SK-MEL-5 (cell line): ENCODE measurements at regions not wholly inside any gene's neighbourhood (a gene's known extent, or its start where the extent isn't known, plus 50 kb on each side); places are given as distances from the start of the nearest gene placed in this dataset.

Experiments used
- DNase-seq: peaks from one replicate; pipeline ENCODE4 v3.0.0-alpha.2; 2016; ENCODE audit warnings: low read depth, low spot score
- in situ Hi-C: cut with HindIII; loops from 2 replicates; pipeline ENCODE4 v1.10.0; 2016; ENCODE audit warnings: low sequenced_read_pairs, high pct_unique_total_duplicates, low pct_unique_long_range_greater_than_20kb

- in situ Hi-C loops, result no loop called here
- DNase-seq, result no peak
Measured at GRCh38 chr5:2024986-2025721, 142.4 kb upstream of the IRX4 start.

GRCh38 chr5:2023196-2023595 is 140.5 kb upstream of the IRX4 start:
- no peak for DNase-seq
- in situ Hi-C loops, result no loop called here

- in situ Hi-C loops, result no loop called here
- DNase-seq, result no peak
Measured at GRCh38 chr5:2022436-2022835, 139.7 kb upstream of the IRX4 start.

- in situ Hi-C loops, result no loop called here
- DNase-seq, result no peak
Measured at GRCh38 chr5:2021484-2022176, 138.9 kb upstream of the IRX4 start.

GRCh38 chr5:2020730-2021129 is 138.0 kb upstream of the IRX4 start:
- in situ Hi-C loops, result no loop called here
- DNase-seq, result no peak

DNA sequence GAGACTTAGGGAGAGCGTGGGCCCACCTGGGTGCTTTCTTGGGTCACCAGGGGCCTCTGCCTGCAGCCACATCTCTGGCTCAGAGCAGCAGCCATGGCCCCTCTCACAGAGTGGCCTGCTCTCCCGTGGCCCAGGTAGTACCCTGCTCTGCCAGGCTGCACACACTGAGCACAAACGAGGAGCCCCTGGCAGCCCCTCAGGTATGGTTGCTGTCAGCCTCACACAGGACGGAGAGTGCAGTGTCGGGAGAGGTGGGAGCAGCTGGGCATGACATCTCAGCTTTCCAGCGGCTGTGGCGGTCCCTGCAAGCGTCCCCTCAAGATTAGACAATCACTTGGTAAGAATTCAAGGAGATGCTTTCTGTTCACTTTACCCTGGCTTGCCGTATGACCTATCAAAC is 137.0 kb upstream of the IRX4 start:
- in situ Hi-C loops, result no loop called here
- DNase-seq, result no peak

DNA sequence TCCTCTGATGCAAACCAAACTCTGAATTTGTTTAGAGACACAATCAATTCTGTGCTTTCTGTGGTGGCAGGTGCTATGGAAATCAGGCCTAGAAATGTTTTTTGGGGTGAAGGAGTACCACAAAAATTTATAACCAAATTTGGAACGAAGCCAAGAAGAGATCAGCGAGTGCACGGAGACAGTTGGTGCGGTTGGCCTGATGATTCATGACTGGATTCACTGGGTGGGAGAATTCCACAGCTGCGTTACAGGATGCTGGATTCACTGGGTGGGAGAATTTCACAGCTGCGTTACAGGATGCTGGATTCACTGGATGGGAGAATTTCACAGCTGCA is 135.6 kb upstream of the IRX4 start:
- no peak for DNase-seq
- in situ Hi-C loops, result no loop called here

GRCh38 chr5:2017540-2018389 is 135.0 kb upstream of the IRX4 start:
- in situ Hi-C loops, result no loop called here
- peak; percentile 74 for DNase-seq

DNA sequence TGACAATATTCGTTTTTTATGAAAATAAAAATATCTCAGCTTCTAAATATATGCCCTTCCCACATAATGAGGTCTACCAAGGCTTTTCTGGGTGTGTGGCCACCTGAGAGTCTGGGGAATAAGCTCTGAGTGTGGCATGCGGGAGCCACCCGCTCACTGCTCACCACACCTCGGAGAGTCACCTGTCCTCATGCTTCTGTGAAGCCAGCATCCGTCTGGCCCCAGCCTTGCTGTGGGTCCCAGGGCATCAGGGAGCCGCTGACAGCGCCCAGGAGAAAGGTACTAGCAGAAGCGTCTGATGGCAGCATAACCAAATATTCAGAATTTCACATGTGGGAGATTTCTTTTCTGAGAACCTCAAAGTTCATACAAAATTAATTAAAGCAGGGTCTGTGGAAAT is 133.2 kb upstream of the IRX4 start:
- no peak for DNase-seq
- in situ Hi-C loops, result no loop called here

- in situ Hi-C loops, result no loop called here
- DNase-seq, result peak; percentile 25
Measured at GRCh38 chr5:2015124-2015848, 132.6 kb upstream of the IRX4 start.

DNA sequence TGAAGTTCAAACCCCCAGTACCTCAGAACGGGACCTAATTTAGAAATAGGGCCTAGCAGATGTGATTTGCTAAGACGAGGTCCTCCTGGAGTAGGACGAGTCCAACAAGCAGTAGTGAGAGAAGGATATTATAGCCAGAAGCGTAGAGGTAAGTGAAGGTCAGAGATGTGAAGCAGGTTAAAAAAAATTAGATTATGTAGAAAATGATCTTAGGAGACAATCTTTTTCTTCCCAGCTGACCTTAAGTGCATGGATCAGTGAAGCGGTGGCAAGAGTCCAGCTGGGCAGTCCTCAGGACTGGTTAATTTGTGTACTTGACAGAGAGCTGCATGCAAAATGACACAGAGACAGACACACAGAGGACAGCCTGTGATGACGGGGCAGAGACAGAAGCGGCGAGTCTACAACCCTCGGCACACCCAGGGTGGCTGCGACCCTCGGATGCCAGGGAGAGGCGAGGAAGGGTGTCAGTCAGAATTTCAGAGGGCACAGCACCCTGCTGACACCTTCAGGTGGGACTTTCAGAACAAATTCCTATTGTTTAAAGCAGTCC is 131.4 kb upstream of the IRX4 start:
- in situ Hi-C loops, result no loop called here

DNA sequence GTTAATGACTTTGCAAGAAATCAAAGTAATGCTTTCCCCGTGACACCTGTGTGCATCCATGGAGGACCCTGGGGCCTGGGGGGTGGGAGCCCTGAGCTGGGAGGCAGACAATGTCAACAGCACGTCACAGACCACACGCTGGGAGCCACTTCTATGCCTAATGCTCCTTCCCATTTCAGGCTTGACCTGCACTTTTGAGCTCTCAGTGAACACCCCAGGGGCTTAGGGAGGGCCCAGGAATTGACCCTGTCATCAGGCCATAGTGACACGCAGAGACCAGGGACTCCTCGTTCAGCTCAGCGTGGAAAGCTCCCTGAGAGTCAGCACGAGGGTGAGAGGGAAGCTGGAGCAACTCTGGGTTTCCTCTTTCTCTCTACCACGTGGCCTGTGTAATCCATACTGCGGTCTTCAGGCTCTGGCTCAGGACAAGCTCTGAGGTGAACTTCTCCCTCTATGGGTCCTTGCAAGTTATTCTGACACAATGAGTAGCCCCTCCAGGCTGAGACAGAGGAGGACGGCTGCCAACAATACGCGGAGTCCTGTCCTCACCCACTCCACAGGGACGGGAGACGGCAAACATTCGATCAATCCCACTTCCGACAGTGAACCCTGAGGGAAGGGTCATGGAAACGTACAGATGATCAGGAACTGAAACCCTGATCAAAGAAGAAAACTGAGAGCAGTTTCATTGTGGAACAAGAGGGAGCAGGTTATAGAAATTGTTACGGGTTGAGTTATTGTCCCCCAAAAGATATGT is 130.8 kb upstream of the IRX4 start:
- DNase-seq, result no peak
- in situ Hi-C loops, result no loop called here

More for the DNA sequence above, 131.4 kb upstream of the IRX4 start:
- DNase-seq, result no peak

DNA sequence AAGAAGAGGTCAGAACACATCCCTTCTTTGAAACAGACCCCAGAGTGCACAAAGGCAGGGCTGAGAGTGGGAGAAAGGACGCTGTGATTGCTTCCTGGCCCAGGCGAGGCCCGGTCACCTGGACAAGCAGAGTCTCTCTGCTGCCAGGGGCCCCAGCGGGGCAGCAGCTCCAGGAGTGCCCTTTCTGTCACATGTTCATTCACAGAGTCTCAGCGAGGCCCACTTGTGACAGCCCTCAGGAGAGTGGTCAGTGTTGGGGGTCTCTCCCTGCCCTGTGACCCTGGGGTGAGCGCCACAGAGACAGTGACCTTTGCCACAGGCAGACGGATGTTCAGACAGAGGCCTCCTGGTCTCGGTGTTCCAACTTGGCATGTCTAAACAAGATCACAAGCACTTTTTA is 130.2 kb upstream of the IRX4 start:
- in situ Hi-C loops, result no loop called here

DNA sequence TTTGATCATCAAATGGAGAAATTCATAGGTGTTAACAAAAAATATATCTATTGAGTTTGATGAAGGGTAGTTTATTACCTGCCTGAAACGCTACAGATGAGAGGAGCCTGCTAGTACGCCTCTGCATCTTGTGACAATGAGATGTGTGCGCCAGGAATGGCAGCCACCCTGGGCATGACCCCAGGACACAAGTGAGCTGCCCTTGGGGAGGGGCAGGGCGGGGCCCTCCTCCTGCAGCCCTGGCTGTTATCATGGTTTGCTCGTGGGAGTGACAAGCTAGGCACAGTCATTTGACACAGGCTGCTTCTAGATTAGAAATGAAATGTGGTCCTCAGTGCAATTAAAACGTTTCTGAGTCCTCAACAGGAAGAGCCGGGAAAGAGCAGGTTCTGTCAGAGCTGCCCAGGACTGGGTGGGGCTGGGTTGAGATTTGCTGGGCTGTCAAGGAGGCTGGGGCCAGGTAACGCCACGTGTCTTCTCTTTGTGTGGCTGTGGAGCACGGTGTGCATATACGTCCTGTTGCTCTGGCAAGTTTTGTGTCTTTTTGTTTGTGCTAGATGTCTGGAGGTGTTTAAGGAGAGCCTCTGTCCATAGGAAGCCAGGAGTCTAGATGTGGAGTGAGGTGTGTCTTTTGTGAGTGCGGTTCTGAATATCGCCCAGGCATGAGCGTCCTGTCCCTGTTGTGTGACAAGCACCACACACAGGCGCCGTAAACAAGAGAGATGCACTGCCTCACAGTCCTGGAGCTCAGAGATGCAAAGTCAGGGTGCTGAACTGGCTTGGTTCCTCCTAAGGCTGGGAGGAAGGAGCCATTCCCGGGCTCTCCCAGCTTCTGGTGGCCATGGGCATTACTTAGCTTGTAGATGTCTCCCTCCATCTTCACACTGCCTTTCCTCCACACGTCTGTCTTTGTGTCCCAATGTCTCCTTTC is 129.0 kb upstream of the IRX4 start:
- in situ Hi-C loops, result no loop called here

More for the DNA sequence above, 130.2 kb upstream of the IRX4 start:
- no peak for DNase-seq

DNA sequence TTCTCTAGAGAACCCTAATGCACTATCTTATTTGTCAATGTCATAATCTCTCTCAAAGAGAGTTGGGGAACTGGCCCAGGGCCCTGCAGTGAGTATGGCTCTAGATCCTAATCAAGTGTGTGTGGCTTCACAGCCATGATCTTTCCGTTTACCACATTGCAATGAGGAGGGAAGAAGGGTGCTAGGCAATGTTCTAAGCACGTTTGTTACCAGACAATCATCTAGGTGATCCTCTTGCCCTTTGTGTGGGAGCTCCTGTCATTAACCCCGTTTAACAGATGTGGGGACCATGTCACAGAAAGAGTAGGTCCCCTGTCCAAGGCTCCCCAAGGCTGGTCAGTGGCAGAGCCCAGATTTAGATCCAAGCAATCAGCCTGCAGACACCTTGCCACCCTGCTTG is 128.2 kb upstream of the IRX4 start:
- in situ Hi-C loops, result no loop called here
- no peak for DNase-seq

More for the DNA sequence above, 129.0 kb upstream of the IRX4 start:
- no peak for DNase-seq
